ENCODE measurements at regions not wholly inside any gene's neighbourhood (a gene's known extent, or its start where the extent isn't known, plus 50 kb on each side); places are given as distances from the start of the nearest gene placed in this dataset.
"Not testable (repeated sequence)": the region's sequence is repeated elsewhere in the genome, so short reads cannot be mapped to it uniquely, and the experiment has no call there.

- no peak for DNase-seq (ENCODE audit: low read depth in 2 of 2)
These were observed 1584.2 kb upstream of the SLC10A2 start for GRCh38 chr13:104650431-104650830.

GRCh38 chr13:104648291-104648690 is 1582.1 kb upstream of the SLC10A2 start:
- DNase-seq (ENCODE audit: low read depth in 2 of 2): no peak

- DNase-seq (ENCODE audit: low read depth in 2 of 2): no peak
These were observed 1579.6 kb upstream of the SLC10A2 start for GRCh38 chr13:104645786-104646185.

- no peak for DNase-seq (ENCODE audit: low read depth in 2 of 2)
These were observed 1575.1 kb upstream of the SLC10A2 start for GRCh38 chr13:104641309-104641708.

- DNase-seq (ENCODE audit: low read depth in 2 of 2): no peak
These were observed 1569.7 kb upstream of the SLC10A2 start for GRCh38 chr13:104635879-104636278.

- DNase-seq (ENCODE audit: low read depth in 2 of 2): no peak
These were observed 1567.8 kb upstream of the SLC10A2 start for GRCh38 chr13:104634016-104634415.

- no peak for DNase-seq (ENCODE audit: low read depth in 2 of 2)
These were observed 1566.5 kb upstream of the SLC10A2 start for GRCh38 chr13:104632736-104633135.

- DNase-seq (ENCODE audit: low read depth in 2 of 2): no peak
These were observed 1559.0 kb upstream of the SLC10A2 start for GRCh38 chr13:104625201-104625600.

- no peak for DNase-seq (ENCODE audit: low read depth in 2 of 2)
These were observed 1550.8 kb upstream of the SLC10A2 start for GRCh38 chr13:104616990-104617389.

- no peak for DNase-seq (ENCODE audit: low read depth in 2 of 2)
These were observed 1548.3 kb upstream of the SLC10A2 start for GRCh38 chr13:104614361-104615145.

GRCh38 chr13:104608331-104608730 is 1542.1 kb upstream of the SLC10A2 start:
- no peak for DNase-seq (ENCODE audit: low read depth in 2 of 2)

GRCh38 chr13:104605435-104605834 is 1539.2 kb upstream of the SLC10A2 start:
- DNase-seq (ENCODE audit: low read depth in 2 of 2): not testable (repeated sequence)

- no peak for DNase-seq (ENCODE audit: low read depth in 2 of 2)
These were observed 1531.4 kb upstream of the SLC10A2 start for GRCh38 chr13:104597546-104598180.

- no peak for DNase-seq (ENCODE audit: low read depth in 2 of 2)
These were observed 1529.3 kb upstream of the SLC10A2 start for GRCh38 chr13:104595511-104595910.

GRCh38 chr13:104594806-104595205 is 1528.6 kb upstream of the SLC10A2 start:
- DNase-seq (ENCODE audit: low read depth in 2 of 2): no peak

- no peak for DNase-seq (ENCODE audit: low read depth in 2 of 2)
These were observed 1527.5 kb upstream of the SLC10A2 start for GRCh38 chr13:104593693-104594092.

GRCh38 chr13:104593251-104593576 is 1527.0 kb upstream of the SLC10A2 start:
- DNase-seq (ENCODE audit: low read depth in 2 of 2): no peak

- DNase-seq (ENCODE audit: low read depth in 2 of 2): no peak
These were observed 1526.5 kb upstream of the SLC10A2 start for GRCh38 chr13:104592545-104593250.

GRCh38 chr13:104592127-104592526 is 1525.9 kb upstream of the SLC10A2 start:
- DNase-seq (ENCODE audit: low read depth in 2 of 2): no peak

GRCh38 chr13:104586051-104586746 is 1520.0 kb upstream of the SLC10A2 start:
- no peak for DNase-seq (ENCODE audit: low read depth in 2 of 2)

- DNase-seq (ENCODE audit: low read depth in 2 of 2): no peak
These were observed 1518.3 kb upstream of the SLC10A2 start for GRCh38 chr13:104584481-104584880.

- DNase-seq (ENCODE audit: low read depth in 2 of 2): no peak
These were observed 1514.7 kb upstream of the SLC10A2 start for GRCh38 chr13:104580931-104581330.
